ENCODE measurements at regions not wholly inside any gene's neighbourhood (a gene's known extent, or its start where the extent isn't known, plus 50 kb on each side); places are given as distances from the start of the nearest gene placed in this dataset.

DNA sequence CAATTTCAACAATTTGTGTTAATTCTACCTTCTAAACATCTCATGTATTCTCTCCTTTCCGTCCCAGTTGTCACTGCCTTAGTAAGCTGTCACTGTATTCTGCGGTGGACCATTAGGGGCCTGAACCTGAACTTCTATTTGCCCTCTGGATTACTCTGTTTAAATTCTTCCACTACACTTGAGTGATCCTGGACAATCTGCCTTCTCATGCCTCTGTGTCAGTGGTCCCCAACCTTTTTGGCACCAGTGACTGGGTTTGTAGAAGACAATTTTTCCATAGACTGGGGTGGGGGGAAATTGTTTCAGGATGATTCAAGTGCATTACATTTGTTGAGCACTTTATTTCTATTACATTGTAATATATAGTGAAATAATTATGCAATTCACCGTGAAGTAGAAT lies 1157.6 kb upstream of the SEMA6A start:
- TF ChIP-seq POLR2AphosphoS5 (IDR thresholded peaks at IDR 0.05; ENCODE audit: low read depth, low read length) (no peak), POLR2A (IDR thresholded peaks at IDR 0.05; ENCODE audit: low read depth, low read length) (no peak), TAF1 (IDR thresholded peaks at IDR 0.05; ENCODE audit: borderline replicate concordance, low read depth, low read length) (no peak)

Data from GM12892 (cell line).